CD14-positive monocyte (primary cell): ENCODE measurements at regions not wholly inside any gene's neighbourhood (a gene's known extent, or its start where the extent isn't known, plus 50 kb on each side); places are given as distances from the start of the nearest gene placed in this dataset. TPM values are rescaled to one million over a fixed set of nuclear protein-coding genes. Genes with fewer than 3 reads are reported as not detected.

ENCODE experiments used
- DNase-seq, 3 donors: peaks; one replicate each; pipeline ENCODE4 v3.0.0-alpha.2; 2011 to 2022
- H2AFZ ChIP-seq: 2 replicates; pipeline ENCODE4 v1.6.0; 2012; ENCODE audit warnings: mild to moderate bottlenecking, low read depth, low read length, inconsistent platforms; ENCODE audit not compliant: insufficient read depth, poor library complexity, severe bottlenecking
- H3K27ac ChIP-seq, 2 donors: 1 replicate in 1 of 2; 2 replicates in 1 of 2; pipeline ENCODE4 v1.5.1; 2012 to 2013; ENCODE audit warnings: low read length in 2 of 2, control low read depth in 1 of 2, inconsistent platforms in 1 of 2, low read depth in 1 of 2, mild to moderate bottlenecking in 1 of 2
- H3K27me3 ChIP-seq, 2 donors: one replicate each; pipeline versions ENCODE4 v1.6.0 to v1.6.1; 2011 to 2013; ENCODE audit warnings: low read length in 2 of 2; ENCODE audit not compliant: control insufficient read depth in 2 of 2, insufficient read depth in 2 of 2
- H3K36me3 ChIP-seq, 2 donors: replicated peaks in 1 of 2; 1 replicate in 1 of 2; 2 replicates in 1 of 2; pipeline versions ENCODE4 v1.5.1 to v1.6.1; 2012 to 2013; ENCODE audit warnings: low read length in 2 of 2, control low read depth in 1 of 2, inconsistent platforms in 1 of 2, mild to moderate bottlenecking in 1 of 2; ENCODE audit not compliant: insufficient read depth in 2 of 2, control insufficient read depth in 1 of 2
- H3K4me1 ChIP-seq, 2 donors: 1 replicate in 1 of 2; 2 replicates in 1 of 2; pipeline versions ENCODE4 v1.5.1 to v1.6.1; 2012 to 2013; ENCODE audit warnings: low read length in 2 of 2, control low read depth in 1 of 2, inconsistent platforms in 1 of 2, mild to moderate bottlenecking in 1 of 2, moderate library complexity in 1 of 2; ENCODE audit not compliant: insufficient read depth in 2 of 2, control insufficient read depth in 1 of 2
- H3K4me2 ChIP-seq: replicated peaks from 2 replicates; pipeline ENCODE3; 2012; ENCODE audit warnings: low read length, moderate library complexity, mild to moderate bottlenecking; ENCODE audit not compliant: poor library complexity, severe bottlenecking; ENCODE audit errors: extremely low read depth
- H3K4me3 ChIP-seq, 3 experiments: fragments of 200-600 bp in 1 of 3; sonication (generic) in 1 of 3; replicated peaks in 1 of 3; 1 replicate in 2 of 3; 2 replicates in 1 of 3; pipeline ENCODE4 v1.5.1; 2011 to 2013; ENCODE audit warnings: low read length in 3 of 3, mild to moderate bottlenecking in 3 of 3, control low read depth in 2 of 3, low read depth in 2 of 3, inconsistent platforms in 1 of 3, moderate library complexity in 1 of 3
- H3K79me2 ChIP-seq: 2 replicates; pipeline ENCODE4 v1.6.0; 2012; ENCODE audit warnings: mild to moderate bottlenecking, control low read depth, inconsistent platforms, low read length, moderate library complexity; ENCODE audit not compliant: insufficient read depth
- H3K9ac ChIP-seq: 2 replicates; pipeline ENCODE4 v1.6.0; 2017; ENCODE audit warnings: low read length, mild to moderate bottlenecking; ENCODE audit not compliant: insufficient read depth, poor library complexity, severe bottlenecking
- H3K9me3 ChIP-seq, 2 donors: replicated peaks in 1 of 2; 1 replicate in 1 of 2; 2 replicates in 1 of 2; pipeline versions ENCODE4 v1.5.1 to v1.6.1; 2012 to 2013; ENCODE audit warnings: low read length in 2 of 2, control low read depth in 1 of 2; ENCODE audit not compliant: control insufficient read depth in 1 of 2, insufficient read depth in 1 of 2
- H4K20me1 ChIP-seq: 2 replicates; pipeline ENCODE4 v1.6.0; 2012; ENCODE audit warnings: mild to moderate bottlenecking, low read length, control low read depth, moderate library complexity; ENCODE audit not compliant: insufficient read depth
- H3K27ac Mint-ChIP-seq, 7 donors: one replicate each; pipeline ENCODE4 v1.8.0; 2020; ENCODE audit warnings: mild to moderate bottlenecking in 7 of 7, mixed read lengths in 7 of 7, moderate library complexity in 6 of 7, inconsistent platforms in 2 of 7
- H3K27me3 Mint-ChIP-seq, 3 donors: one replicate each; pipeline ENCODE4 v1.8.0; 2021 to 2022; ENCODE audit warnings: low read depth in 3 of 3, mild to moderate bottlenecking in 3 of 3, mixed read lengths in 3 of 3, moderate library complexity in 3 of 3, inconsistent platforms in 1 of 3
- H3K36me3 Mint-ChIP-seq, 2 donors: one replicate each; pipeline ENCODE4 v1.8.0; 2020; ENCODE audit warnings: mixed read lengths in 2 of 2, inconsistent platforms in 1 of 2, mild to moderate bottlenecking in 1 of 2
- H3K4me1 Mint-ChIP-seq: one replicate; pipeline ENCODE4 v1.8.0; 2020; ENCODE audit warnings: mild to moderate bottlenecking, mixed read lengths
- H3K4me3 Mint-ChIP-seq, 2 donors: one replicate each; pipeline ENCODE4 v1.8.0; 2020; ENCODE audit warnings: mild to moderate bottlenecking in 2 of 2, mixed read lengths in 2 of 2, moderate library complexity in 1 of 2
- H3K9me3 Mint-ChIP-seq, 7 donors: one replicate each; pipeline ENCODE4 v1.8.0; 2020 to 2022; ENCODE audit warnings: mixed read lengths in 7 of 7, mild to moderate bottlenecking in 6 of 7, moderate library complexity in 6 of 7, inconsistent platforms in 2 of 7
- CTCF ChIP-seq: fragments of 200-600 bp; IDR thresholded peaks from one replicate; pipeline ENCODE4 v1.8.0; 2022; ENCODE audit warnings: antibody characterized with exemption, mild to moderate bottlenecking
- WGBS: methylation state at CpG from one replicate; pipeline ENCODE4 v1.1.5; 2013; ENCODE audit warnings: missing lambda C conversion rate; ENCODE audit not compliant: insufficient coverage; 5-methylcytosine and 5-hydroxymethylcytosine counted together
- intact Hi-C, 2 donors: fragments of 100-400 bp; cut with micrococcal nuclease; formaldehyde crosslinking; loops; one replicate each; pipeline versions ENCODE4 v1.15.0 to v1.15.1; 2023
- small RNA-seq: library from RNA; depleted of rRNA; stranded (forward); fragments of <200 nt; gene quantifications from one replicate; pipeline ENCODE3, GENCODE V24; 2012; ENCODE audit warnings: low read depth; ENCODE audit not compliant: insufficient read length

GRCh38 chr6:22236626-22237414 is 60.0 kb downstream of the PRL start:
- peaks cover 0 to 10% of the 10 kb centered on the region in 2 donors for H3K9me3 ChIP-seq
- 63% methylated on average over 4 of the region's 6 CpGs for WGBS
- no peaks in the 10 kb centered on the region for H3K4me1 Mint-ChIP-seq
- no peaks in the 10 kb centered on the region for H3K27me3 ChIP-seq
- H3K27ac Mint-ChIP-seq, result no peak overlapping the region
- H3K4me2 ChIP-seq, result no peak overlapping the region
- peaks cover 0 to 2% (median 0%) of the 10 kb centered on the region in 3 donors for H3K27me3 Mint-ChIP-seq
- TF ChIP-seq CTCF, result no peak
- no peak overlapping the region for H3K9ac ChIP-seq
- H3K4me3 Mint-ChIP-seq, result no peak overlapping the region
- H2AFZ ChIP-seq, result no peak overlapping the region
- intact Hi-C loops, result no loop called here
- no peaks in the 10 kb centered on the region for H4K20me1 ChIP-seq
- no peaks in the 10 kb centered on the region for H3K36me3 Mint-ChIP-seq
- H3K4me1 ChIP-seq, result no peaks in the 10 kb centered on the region
- H3K36me3 ChIP-seq, result no peaks in the 10 kb centered on the region
- no peak overlapping the region for H3K4me3 ChIP-seq
- no peaks in the 10 kb centered on the region for H3K79me2 ChIP-seq
- H3K9me3 Mint-ChIP-seq, result peaks cover 2 to 15% (median 8%) of the 10 kb centered on the region in 7 donors
- H3K27ac ChIP-seq, result no peak overlapping the region
- DNase-seq, result no peak

Small RNA genes in the stretch of these regions (small RNA-seq; reads per million reads assigned to genes)
- gene AL136313.1, result not detected
